K562 (cell line): ENCODE measurements at regions not wholly inside any gene's neighbourhood (a gene's known extent, or its start where the extent isn't known, plus 50 kb on each side); places are given as distances from the start of the nearest gene placed in this dataset.

Source experiments
- ATAC-seq: fragments of 200-7000 bp; cut with Tn5 transposase; 3 replicates; pipeline ENCODE4 v1.9.1; 2020; ENCODE audit warnings: moderate library complexity
- BruUV-seq: library from RNA; stranded (reverse); fragments of 400-500 nt; replicated peaks from 2 replicates; lab custom pipeline; 2021; lab: Mats Ljungman, UMichigan
- CTCF ChIA-PET: fragments of 300-600 bp; formaldehyde crosslinking; extraction: SDS; loops from one replicate; lab custom pipeline; 2021; ENCODE audit warnings: low intra/inter-chr PET ratio; lab: Yijun Ruan, JAX
- POLR2A ChIA-PET: fragments of 300-600, 350-650 bp; sonication (Branson Sonifier 250); formaldehyde crosslinking; extraction: SDS; loops from one replicate; lab custom pipeline; 2021; ENCODE audit warnings: antibody characterized with exemption, inconsistent platforms; lab: Yijun Ruan, JAX
- DNase-seq, 4 experiments: peaks; one replicate each; pipeline versions ENCODE4 v3.0.0 to v3.0.0-alpha.2; 2011 to 2018; ENCODE audit warnings: low spot score in 3 of 4, mixed read lengths in 3 of 4; ENCODE audit errors: extremely low read depth in 1 of 4
- FAIRE-seq: peaks from 2 replicates; lab custom pipeline; 2011; peaks lifted over from hg19 to GRCh38; lab: Jason Lieb, UNC
- H2AFZ ChIP-seq: 2 replicates; pipeline ENCODE4 v1.6.0; 2011; ENCODE audit warnings: low read depth, low read length, control low read depth, inconsistent platforms
- H3K27ac ChIP-seq: fragments of 200-600 bp; 3 replicates; pipeline ENCODE4 v1.8.0; 2011; ENCODE audit warnings: low read depth, mild to moderate bottlenecking, control low read depth, inconsistent platforms, low read length, moderate library complexity, mixed read lengths; ENCODE audit errors: extremely low read depth
- H3K27me3 ChIP-seq, 2 experiments: fragments of 300-600 bp in 1 of 2; 2 replicates in 1 of 2; 3 replicates in 1 of 2; pipeline versions ENCODE4 v1.6.0 to v1.8.0; 2011; ENCODE audit warnings: inconsistent platforms in 2 of 2, low read length in 2 of 2, mild to moderate bottlenecking in 1 of 2, mixed read lengths in 1 of 2, moderate library complexity in 1 of 2; ENCODE audit not compliant: control insufficient read depth in 2 of 2, insufficient read depth in 2 of 2
- H3K36me3 ChIP-seq: fragments of 300-600 bp; 3 replicates; pipeline ENCODE4 v1.8.0; 2011; ENCODE audit warnings: mild to moderate bottlenecking, low read length, inconsistent platforms; ENCODE audit not compliant: control insufficient read depth, insufficient read depth
- H3K4me1 ChIP-seq, 2 experiments: fragments of 200-600 bp in 1 of 2; replicated peaks in 1 of 2; 2 replicates in 1 of 2; 3 replicates in 1 of 2; pipeline versions ENCODE4 v1.5.1 to v1.8.0; 2011; ENCODE audit warnings: inconsistent platforms in 2 of 2, low read length in 2 of 2, mild to moderate bottlenecking in 1 of 2, mixed read lengths in 1 of 2, moderate library complexity in 1 of 2; ENCODE audit not compliant: control insufficient read depth in 2 of 2, insufficient read depth in 2 of 2
- H3K4me2 ChIP-seq: 2 replicates; pipeline ENCODE4 v1.6.1; 2011; ENCODE audit warnings: low read length, control low read depth, inconsistent platforms, mixed read lengths; ENCODE audit not compliant: insufficient read depth
- H3K4me3 ChIP-seq: fragments of 200-600 bp; sonication (generic), shearing (Covaris generic); 2 replicates; pipeline ENCODE4 v1.5.1; 2016; ENCODE audit warnings: control low read depth, inconsistent platforms
- H3K79me2 ChIP-seq: fragments of 200-600 bp; 3 replicates; pipeline ENCODE4 v1.8.0; 2011; ENCODE audit warnings: low read length, inconsistent platforms; ENCODE audit not compliant: control insufficient read depth, insufficient read depth
- H3K9ac ChIP-seq, 2 experiments: 2 replicates each; pipeline versions ENCODE4 v1.6.0 to v1.6.1; 2011; ENCODE audit warnings: low read depth in 2 of 2, low read length in 2 of 2, control low read depth in 1 of 2, inconsistent platforms in 1 of 2, mild to moderate bottlenecking in 1 of 2, mixed read lengths in 1 of 2; ENCODE audit not compliant: insufficient read depth in 1 of 2
- H3K9me1 ChIP-seq: one replicate; pipeline ENCODE4 v1.6.0; 2011; ENCODE audit warnings: inconsistent platforms, mild to moderate bottlenecking, low read length, moderate library complexity; ENCODE audit not compliant: control insufficient read depth, insufficient read depth
- H3K9me3 ChIP-seq: replicated peaks from 2 replicates; pipeline ENCODE4 v1.5.1; 2011; ENCODE audit warnings: low read depth, low read length, inconsistent platforms; ENCODE audit not compliant: control insufficient read depth, insufficient read depth
- H4K20me1 ChIP-seq: replicated peaks from 2 replicates; pipeline ENCODE4 v1.6.1; 2011; ENCODE audit warnings: low read length, inconsistent platforms, mixed read lengths; ENCODE audit not compliant: control insufficient read depth, insufficient read depth
- ARID3A ChIP-seq: IDR thresholded peaks from 2 replicates; pipeline ENCODE4 v1.6.1; 2012; ENCODE audit warnings: low read depth, low read length, improper control_type of control experiment, borderline replicate concordance
- CHCHD3 ChIP-seq: fragments of 250-450 bp; sonication (Bioruptor Pico); IDR thresholded peaks from 2 replicates; pipeline ENCODE4 v2.1.2; 2022; ENCODE audit warnings: mild to moderate bottlenecking
- GATAD2B ChIP-seq: fragments of 450-650 bp; IDR thresholded peaks from 2 replicates; pipeline ENCODE4 v1.6.1; 2017; ENCODE audit warnings: mild to moderate bottlenecking, borderline replicate concordance
- HDAC8 ChIP-seq: fragments of 450-650 bp; IDR thresholded peaks from 2 replicates; pipeline ENCODE4 v1.6.1; 2016; ENCODE audit warnings: mild to moderate bottlenecking, missing genetic modification characterization, moderate library complexity, missing compliant biosample characterization
- MAFK ChIP-seq: IDR thresholded peaks from 2 replicates; pipeline ENCODE4 v1.6.1; 2011; ENCODE audit warnings: low read length, improper control_type of control experiment
- NFE2 ChIP-seq: IDR thresholded peaks from 2 replicates; pipeline ENCODE4 v1.6.1; 2014; ENCODE audit warnings: antibody characterized with exemption, low read depth
- PHB2 ChIP-seq: fragments of 450-650 bp; IDR thresholded peaks from 2 replicates; pipeline ENCODE4 v1.6.1; 2017; ENCODE audit warnings: low read depth
- PYGO2 ChIP-seq: fragments of 450-650 bp; IDR thresholded peaks from 2 replicates; pipeline ENCODE4 v1.6.1; 2016; ENCODE audit warnings: mild to moderate bottlenecking, missing genetic modification characterization, moderate library complexity, missing compliant biosample characterization
- THAP7 ChIP-seq: fragments of 250-450 bp; sonication (Bioruptor Pico); IDR thresholded peaks from 2 replicates; pipeline ENCODE4 v1.5.0; 2021
- ZEB2 ChIP-seq: fragments of 450-650 bp; IDR thresholded peaks from 2 replicates; pipeline ENCODE4 v1.6.1; 2016
- ZFP30 ChIP-seq: fragments of 250-450 bp; sonication (Bioruptor Pico); IDR thresholded peaks from 2 replicates; pipeline ENCODE4 v1.8.0; 2022; ENCODE audit warnings: moderate library complexity, mild to moderate bottlenecking, inconsistent platforms, borderline replicate concordance
- ZNF121 ChIP-seq: sonication (generic); formaldehyde crosslinking; conservative IDR thresholded peaks from 2 replicates; pipeline ENCODE4 v1.8.0; 2022; ENCODE audit warnings: missing genetic modification reagents
- ZNF431 ChIP-seq: sonication (generic); formaldehyde crosslinking; IDR thresholded peaks from 2 replicates; pipeline ENCODE4 v1.8.0; 2022; ENCODE audit warnings: mild to moderate bottlenecking, missing genetic modification reagents
- ZNF76 ChIP-seq: fragments of 250-450 bp; sonication (Bioruptor Pico); IDR thresholded peaks from 2 replicates; pipeline ENCODE4 v1.4.0; 2020; ENCODE audit warnings: mild to moderate bottlenecking, moderate library complexity, borderline replicate concordance
- WGBS: fragments of 100-300 bp; shearing (Covaris generic); methylation state at CpG from one replicate; pipeline ENCODE4 v1.1.6; 2016; ENCODE audit warnings: low coverage, mixed read lengths; ENCODE audit not compliant: insufficient coverage; ENCODE audit errors: missing lambda C conversion rate; 5-methylcytosine and 5-hydroxymethylcytosine counted together
- in situ Hi-C: fragments of 300-500 bp; cut with MboI; formaldehyde crosslinking; loops from 4 replicates; pipeline ENCODE4 v1.15.0; 2018; ENCODE audit warnings: inconsistent platforms, mixed read lengths
- intact Hi-C: fragments of 100-400 bp; cut with micrococcal nuclease; formaldehyde crosslinking; loops from 2 replicates; pipeline ENCODE4 v1.14.2; 2022

GRCh38 chr5:167112556-167112955 is 1178.9 kb upstream of the WWC1 start:
- Histone ChIP-seq H3K79me2 (no peaks in the 10 kb centered on the region), H2AFZ (no peak overlapping the region), H3K4me2 (no peak overlapping the region), H3K9ac (no peak overlapping the region), H3K9me3 (0 out of 2 replicates have a peak, but pooled peaks cover 1% of the 10 kb centered on the region), H4K20me1 (no peaks in the 10 kb centered on the region), H3K27me3 (no peaks in the 10 kb centered on the region), H3K9me1 (no peaks in the 10 kb centered on the region), H3K36me3 (no peaks in the 10 kb centered on the region), H3K27ac (no peak overlapping the region), H3K4me1 (no peaks in the 10 kb centered on the region), H3K4me3 (no peak overlapping the region)
- BruUV-seq = no TSS peak
- WGBS = 2% methylated on average over 2 of the region's 2 CpGs
- ChIA-PET CTCF (no interaction called here), POLR2A (no interaction called here)
- in situ Hi-C loops = no loop called here
- TF ChIP-seq PYGO2 (tag) (no peak), THAP7 (CRISPR knock-in tag) (no peak), PHB2 (no peak), MAFK (no peak), ZNF76 (no peak), GATAD2B (no peak), ARID3A (no peak), NFE2 (no peak), ZNF121 (CRISPR knock-in tag) (no peak), ZEB2 (no peak), HDAC8 (tag) (no peak), ZNF431 (CRISPR knock-in tag) (no peak), ZFP30 (CRISPR knock-in tag) (no peak), CHCHD3 (CRISPR knock-in tag) (no peak)
- ATAC-seq (no peak), FAIRE-seq (no peak), DNase-seq (no peak)
- intact Hi-C loops = no loop called here
